IMR-90 (cell line): ENCODE measurements at regions not wholly inside any gene's neighbourhood (a gene's known extent, or its start where the extent isn't known, plus 50 kb on each side); places are given as distances from the start of the nearest gene placed in this dataset.

Experiments
- ATAC-seq: fragments of 200-7000 bp; cut with Tn5 transposase; 2 replicates; pipeline ENCODE4 v1.9.1; 2020; ENCODE audit warnings: low read depth, mild to moderate bottlenecking, moderate library complexity
- BruUV-seq: library from RNA; stranded (reverse); fragments of 400-500 nt; replicated peaks from 2 replicates; lab custom pipeline; 2021; lab: Mats Ljungman, UMichigan
- CTCF ChIA-PET: fragments of 300-600 bp; formaldehyde crosslinking; extraction: SDS; loops from one replicate; lab custom pipeline; 2021; ENCODE audit warnings: antibody characterized with exemption; lab: Yijun Ruan, JAX
- POLR2A ChIA-PET: fragments of 300-600 bp; sonication (Branson Sonifier 250); formaldehyde crosslinking; loops from one replicate; lab custom pipeline; 2022; ENCODE audit warnings: antibody characterized with exemption; ENCODE audit not compliant: unreplicated experiment; lab: Charles Lee
- DNase-seq: peaks from one replicate; pipeline ENCODE4 v3.0.0; 2013
- H2AFZ ChIP-seq: replicated peaks from 2 replicates; pipeline ENCODE3; 2013; ENCODE audit warnings: low read length, mild to moderate bottlenecking; ENCODE audit not compliant: poor library complexity
- H2AK5ac ChIP-seq: 2 replicates; pipeline ENCODE4 v1.6.1; 2013; ENCODE audit warnings: low read depth, low read length, inconsistent platforms
- H2AK9ac ChIP-seq: replicated peaks from 2 replicates; pipeline ENCODE3; 2013; ENCODE audit warnings: mild to moderate bottlenecking, low read depth, low read length, moderate library complexity; ENCODE audit not compliant: poor library complexity
- H2BK120ac ChIP-seq: 2 replicates; pipeline ENCODE4 v1.6.1; 2013; ENCODE audit warnings: low read depth, low read length, inconsistent platforms
- H2BK15ac ChIP-seq: 3 replicates; pipeline ENCODE4 v1.6.1; 2013; ENCODE audit warnings: low read depth, low read length, inconsistent platforms
- H2BK20ac ChIP-seq: 2 replicates; pipeline ENCODE4 v1.6.1; 2013; ENCODE audit warnings: low read depth, mild to moderate bottlenecking, inconsistent platforms, low read length, moderate library complexity
- H2BK5ac ChIP-seq: 2 replicates; pipeline ENCODE4 v1.6.1; 2013; ENCODE audit warnings: mild to moderate bottlenecking, low read depth, low read length, inconsistent platforms; ENCODE audit not compliant: poor library complexity, severe bottlenecking
- H3K14ac ChIP-seq: replicated peaks from 2 replicates; pipeline ENCODE4 v1.6.1; 2013; ENCODE audit warnings: low read depth, low read length, inconsistent platforms
- H3K18ac ChIP-seq: 2 replicates; pipeline ENCODE4 v1.6.1; 2013; ENCODE audit warnings: low read depth, low read length, control low read depth
- H3K23ac ChIP-seq: 2 replicates; pipeline ENCODE4 v1.6.1; 2013; ENCODE audit warnings: low read depth, low read length, inconsistent platforms
- H3K27ac ChIP-seq: 2 replicates; pipeline ENCODE4 v1.5.1; 2013; ENCODE audit warnings: mild to moderate bottlenecking, control low read depth, low read length; ENCODE audit not compliant: insufficient read depth
- H3K27me3 ChIP-seq: 2 replicates; pipeline ENCODE4 v1.6.1; 2013; ENCODE audit warnings: low read length; ENCODE audit not compliant: control insufficient read depth, insufficient read depth
- H3K36me3 ChIP-seq: 2 replicates; pipeline ENCODE4 v1.6.1; 2013; ENCODE audit warnings: low read length, mixed read lengths; ENCODE audit not compliant: control insufficient read depth, insufficient read depth
- H3K4ac ChIP-seq: 2 replicates; pipeline ENCODE4 v1.6.1; 2013; ENCODE audit warnings: low read depth, low read length, inconsistent platforms
- H3K4me1 ChIP-seq: 2 replicates; pipeline ENCODE4 v1.6.1; 2013; ENCODE audit warnings: low read length, mixed read lengths; ENCODE audit not compliant: control insufficient read depth, insufficient read depth
- H3K4me2 ChIP-seq: 2 replicates; pipeline ENCODE4 v1.6.1; 2013; ENCODE audit warnings: low read depth, mild to moderate bottlenecking, control low read depth, low read length, moderate library complexity
- H3K4me3 ChIP-seq: 2 replicates; pipeline ENCODE4 v1.5.1; 2013; ENCODE audit warnings: low read depth, mild to moderate bottlenecking, control low read depth, low read length, moderate library complexity; ENCODE audit not compliant: insufficient read depth
- H3K56ac ChIP-seq: 2 replicates; pipeline ENCODE4 v1.6.1; 2013; ENCODE audit warnings: low read length, inconsistent platforms; ENCODE audit not compliant: insufficient read depth; ENCODE audit errors: extremely low read depth
- H3K79me1 ChIP-seq, 2 experiments: 2 replicates each; pipeline ENCODE4 v1.6.1; 2013; ENCODE audit warnings: low read length in 2 of 2, inconsistent platforms in 1 of 2, low read depth in 1 of 2
- H3K9ac ChIP-seq: 2 replicates; pipeline ENCODE4 v1.6.1; 2013; ENCODE audit warnings: low read depth, low read length, control low read depth
- H3K9me1 ChIP-seq: 2 replicates; pipeline ENCODE4 v1.6.1; 2013; ENCODE audit warnings: low read length, inconsistent platforms; ENCODE audit not compliant: insufficient read depth
- H3K9me3 ChIP-seq: 2 replicates; pipeline ENCODE4 v1.6.1; 2013; ENCODE audit warnings: low read length; ENCODE audit not compliant: control insufficient read depth, insufficient read depth
- H4K20me1 ChIP-seq: 2 replicates; pipeline ENCODE4 v1.6.1; 2013; ENCODE audit warnings: low read length, inconsistent platforms; ENCODE audit not compliant: insufficient read depth
- H4K5ac ChIP-seq: 2 replicates; pipeline ENCODE4 v1.6.1; 2013; ENCODE audit warnings: mild to moderate bottlenecking, low read depth, low read length, control low read depth
- H4K8ac ChIP-seq, 2 experiments: 2 replicates each; pipeline ENCODE4 v1.6.1; 2013; ENCODE audit warnings: low read depth in 2 of 2, low read length in 2 of 2, control low read depth in 1 of 2, inconsistent platforms in 1 of 2
- H4K91ac ChIP-seq: 2 replicates; pipeline ENCODE4 v1.6.1; 2013; ENCODE audit warnings: low read depth, low read length, inconsistent platforms; ENCODE audit not compliant: insufficient read depth
- BHLHE40 ChIP-seq: fragments of 150-350 bp; IDR thresholded peaks from 2 replicates; pipeline ENCODE4 v1.6.1; 2016; ENCODE audit warnings: mild to moderate bottlenecking, low read depth, low read length
- MAFK ChIP-seq: IDR thresholded peaks from 2 replicates; pipeline ENCODE4 v1.6.1; 2012; ENCODE audit warnings: low read depth, low read length, improper control_type of control experiment
- NFE2L2 ChIP-seq: fragments of 150-350 bp; IDR thresholded peaks from 2 replicates; pipeline ENCODE4 v1.6.1; 2016; ENCODE audit warnings: low read depth, mild to moderate bottlenecking, low read length
- RAD21 ChIP-seq: IDR thresholded peaks from 2 replicates; pipeline ENCODE4 v1.6.1; 2012; ENCODE audit warnings: low read length, improper control_type of control experiment
- SMC3 ChIP-seq: fragments of 150-350 bp; IDR thresholded peaks from 2 replicates; pipeline ENCODE4 v1.6.1; 2016; ENCODE audit warnings: low read depth, mild to moderate bottlenecking, antibody characterized with exemption, low read length, moderate library complexity
- WGBS, 2 experiments: methylation state at CpG; one replicate each; pipeline versions ENCODE4 v1.1.5 to v1.1.7; 2013; ENCODE audit warnings: missing lambda C conversion rate in 2 of 2; ENCODE audit not compliant: insufficient read length in 1 of 2; ENCODE audit errors: extremely low coverage in 2 of 2; 5-methylcytosine and 5-hydroxymethylcytosine counted together
- dilution Hi-C: fragments of 300-500 bp; cut with HindIII; formaldehyde crosslinking; loops from one replicate; pipeline ENCODE4 v1.14.3; 2018; ENCODE audit warnings: low sequenced_read_pairs; ENCODE audit not compliant: unreplicated experiment
- in situ Hi-C: fragments of 300-500 bp; cut with MboI; formaldehyde crosslinking; loops from 3 replicates; pipeline ENCODE4 v1.14.3; 2019; ENCODE audit warnings: low sequenced_read_pairs, inconsistent platforms, mixed read lengths
- intact Hi-C: fragments of 100-400 bp; cut with micrococcal nuclease; formaldehyde crosslinking; loops from 2 replicates; pipeline ENCODE4 v1.10.0; 2022
- TF ChIP-seq, protein P1 (sequence below): fragments of 150-350 bp; IDR thresholded peaks from 2 replicates; pipeline ENCODE4 v1.6.1; 2016; ENCODE audit warnings: low read depth, mild to moderate bottlenecking, low read length, moderate library complexity, borderline replicate concordance
- TF ChIP-seq, protein P2 (sequence below): conservative IDR thresholded peaks from 2 replicates; pipeline ENCODE4 v1.5.1; 2012; ENCODE audit warnings: mild to moderate bottlenecking, low read depth, low read length, improper control_type of control experiment
- TF ChIP-seq, protein P3 (sequence below): fragments of 150-350 bp; IDR thresholded peaks from 2 replicates; pipeline ENCODE4 v1.6.1; 2017; ENCODE audit warnings: mild to moderate bottlenecking, antibody characterized with exemption, low read length, low read depth

DNA sequence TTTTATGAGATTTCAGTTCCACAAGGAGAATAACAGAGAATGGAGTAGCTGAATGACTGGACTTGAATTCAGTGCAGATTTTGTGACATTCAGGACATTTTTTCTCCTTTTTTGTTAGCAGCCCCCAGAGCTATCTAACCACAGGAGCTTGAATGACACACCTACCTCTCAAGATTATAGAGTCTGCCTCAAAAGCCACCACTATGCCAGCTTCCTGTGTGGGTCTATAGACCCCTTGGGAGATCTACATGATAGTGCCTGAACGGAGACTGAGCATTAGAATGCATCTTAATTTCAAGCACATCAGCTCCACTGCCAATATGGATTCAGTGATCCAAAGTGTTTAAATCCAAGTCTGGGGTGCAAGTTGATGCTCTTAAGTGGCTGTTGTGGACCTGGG is 74.4 kb upstream of the ZNF648 start:
- no peak overlapping the region for H2AK9ac ChIP-seq
- no peak overlapping the region for H3K18ac ChIP-seq
- no peak overlapping the region for H2AFZ ChIP-seq
- H2BK5ac ChIP-seq: no peak overlapping the region
- no peak overlapping the region for H3K56ac ChIP-seq
- no peak for TF ChIP-seq BHLHE40
- TF ChIP-seq MAFK: no peak
- TF ChIP-seq RAD21: no peak
- TF ChIP-seq, protein P1, sequence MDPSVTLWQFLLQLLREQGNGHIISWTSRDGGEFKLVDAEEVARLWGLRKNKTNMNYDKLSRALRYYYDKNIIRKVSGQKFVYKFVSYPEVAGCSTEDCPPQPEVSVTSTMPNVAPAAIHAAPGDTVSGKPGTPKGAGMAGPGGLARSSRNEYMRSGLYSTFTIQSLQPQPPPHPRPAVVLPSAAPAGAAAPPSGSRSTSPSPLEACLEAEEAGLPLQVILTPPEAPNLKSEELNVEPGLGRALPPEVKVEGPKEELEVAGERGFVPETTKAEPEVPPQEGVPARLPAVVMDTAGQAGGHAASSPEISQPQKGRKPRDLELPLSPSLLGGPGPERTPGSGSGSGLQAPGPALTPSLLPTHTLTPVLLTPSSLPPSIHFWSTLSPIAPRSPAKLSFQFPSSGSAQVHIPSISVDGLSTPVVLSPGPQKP: no peak
- TF ChIP-seq, protein P2, sequence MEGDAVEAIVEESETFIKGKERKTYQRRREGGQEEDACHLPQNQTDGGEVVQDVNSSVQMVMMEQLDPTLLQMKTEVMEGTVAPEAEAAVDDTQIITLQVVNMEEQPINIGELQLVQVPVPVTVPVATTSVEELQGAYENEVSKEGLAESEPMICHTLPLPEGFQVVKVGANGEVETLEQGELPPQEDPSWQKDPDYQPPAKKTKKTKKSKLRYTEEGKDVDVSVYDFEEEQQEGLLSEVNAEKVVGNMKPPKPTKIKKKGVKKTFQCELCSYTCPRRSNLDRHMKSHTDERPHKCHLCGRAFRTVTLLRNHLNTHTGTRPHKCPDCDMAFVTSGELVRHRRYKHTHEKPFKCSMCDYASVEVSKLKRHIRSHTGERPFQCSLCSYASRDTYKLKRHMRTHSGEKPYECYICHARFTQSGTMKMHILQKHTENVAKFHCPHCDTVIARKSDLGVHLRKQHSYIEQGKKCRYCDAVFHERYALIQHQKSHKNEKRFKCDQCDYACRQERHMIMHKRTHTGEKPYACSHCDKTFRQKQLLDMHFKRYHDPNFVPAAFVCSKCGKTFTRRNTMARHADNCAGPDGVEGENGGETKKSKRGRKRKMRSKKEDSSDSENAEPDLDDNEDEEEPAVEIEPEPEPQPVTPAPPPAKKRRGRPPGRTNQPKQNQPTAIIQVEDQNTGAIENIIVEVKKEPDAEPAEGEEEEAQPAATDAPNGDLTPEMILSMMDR: no peak
- no peak for TF ChIP-seq SMC3
- TF ChIP-seq, protein P3, sequence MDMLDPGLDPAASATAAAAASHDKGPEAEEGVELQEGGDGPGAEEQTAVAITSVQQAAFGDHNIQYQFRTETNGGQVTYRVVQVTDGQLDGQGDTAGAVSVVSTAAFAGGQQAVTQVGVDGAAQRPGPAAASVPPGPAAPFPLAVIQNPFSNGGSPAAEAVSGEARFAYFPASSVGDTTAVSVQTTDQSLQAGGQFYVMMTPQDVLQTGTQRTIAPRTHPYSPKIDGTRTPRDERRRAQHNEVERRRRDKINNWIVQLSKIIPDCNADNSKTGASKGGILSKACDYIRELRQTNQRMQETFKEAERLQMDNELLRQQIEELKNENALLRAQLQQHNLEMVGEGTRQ: no peak
- no peak for TF ChIP-seq NFE2L2
- no peaks in the 10 kb centered on the region for H3K79me1 ChIP-seq
- BruUV-seq: no TSS peak
- H3K36me3 ChIP-seq: no peaks in the 10 kb centered on the region
- H3K4me1 ChIP-seq: no peaks in the 10 kb centered on the region
- POLR2A ChIA-PET: no interaction called here
- CTCF ChIA-PET: no interaction called here
- no peaks in the 10 kb centered on the region; the same call in 1 of the 2 replicates for H3K27me3 ChIP-seq
- H3K4me3 ChIP-seq: no peak overlapping the region
- DNase-seq (no peak), ATAC-seq (no peak)
- H3K27ac ChIP-seq: no peak overlapping the region
- intact Hi-C loops (no loop called here), in situ Hi-C loops (no loop called here), dilution Hi-C loops (no loop called here)
- no peak overlapping the region for H3K4ac ChIP-seq
- no CpG with 5 or more reads among the region's 1 CpG for WGBS, 2 experiments
- no peak overlapping the region for H4K91ac ChIP-seq
- H3K4me2 ChIP-seq: no peak overlapping the region
- H2BK15ac ChIP-seq: no peak overlapping the region
- H3K9me3 ChIP-seq: no peaks in the 10 kb centered on the region
- no peak overlapping the region for H2BK120ac ChIP-seq
- no peak overlapping the region for H4K5ac ChIP-seq
- H3K9me1 ChIP-seq: no peaks in the 10 kb centered on the region
- H4K8ac ChIP-seq: no peak overlapping the region
- H3K14ac ChIP-seq: no peak overlapping the region
- H2BK20ac ChIP-seq: no peak overlapping the region
- H2AK5ac ChIP-seq: no peak overlapping the region
- H3K23ac ChIP-seq: no peak overlapping the region
- H3K9ac ChIP-seq: no peak overlapping the region
- no peaks in the 10 kb centered on the region for H4K20me1 ChIP-seq
